ENCODE measurements at regions not wholly inside any gene's neighbourhood (a gene's known extent, or its start where the extent isn't known, plus 50 kb on each side); places are given as distances from the start of the nearest gene placed in this dataset.

- intact Hi-C loops (cut with DNase I; ENCODE audit: low total_unique reads) (no loop called here), in situ Hi-C loops (cut with MboI; ENCODE audit: low sequenced_read_pairs in 4 of 4) (loop anchor here in 1 of 4 donors (25.0 kb wide), 1 partner anchor 525 kb away; the partner anchor contains the start of gene PDGFRA)
- no peaks in the 10 kb centered on the region for H3K9me3 ChIP-seq
- DNase-seq (no peak), ATAC-seq (no peak)
- H3K4me3 ChIP-seq: no peak overlapping the region
- no peaks in the 10 kb centered on the region for H3K27me3 ChIP-seq
- no peaks in the 10 kb centered on the region for H3K36me3 ChIP-seq
- no peak for TF ChIP-seq CTCF (IDR thresholded peaks at IDR 0.05 in 4 of 5, conservative IDR thresholded peaks at IDR 0.05 in 1 of 5)
- TF ChIP-seq POLR2A (IDR thresholded peaks at IDR 0.05): no peak
- peak overlapping the region in 1 of 4 donors; percentile 1 for H3K27ac ChIP-seq
- peaks cover 0 to 4% of the 10 kb centered on the region in 2 donors for H3K4me1 ChIP-seq
Measured at GRCh38 chr4:53711926-53712325, 120.6 kb upstream of the LNX1 start.

DNA sequence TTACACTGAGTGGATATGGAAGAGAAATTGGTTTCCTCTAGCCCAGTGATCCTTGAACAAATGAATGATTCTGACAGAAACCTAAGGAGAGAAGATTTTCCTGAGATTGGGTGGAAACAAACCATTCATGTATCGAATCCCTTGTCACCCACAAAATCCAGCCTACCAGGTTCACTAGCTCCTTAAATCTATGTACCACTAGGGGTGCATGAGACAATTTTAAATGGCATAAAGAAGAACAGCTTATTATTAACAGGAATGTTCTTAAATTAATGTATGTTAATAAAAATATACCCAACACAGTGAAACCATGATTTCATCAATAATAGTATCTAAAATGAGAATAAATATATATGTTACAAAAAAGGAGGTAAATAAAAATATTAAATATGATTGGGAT lies 118.4 kb upstream of the LNX1 start:
- DNase-seq (no peak), ATAC-seq (no peak)
- TF ChIP-seq CTCF (IDR thresholded peaks at IDR 0.05 in 4 of 5, conservative IDR thresholded peaks at IDR 0.05 in 1 of 5) (no peak), POLR2A (IDR thresholded peaks at IDR 0.05) (no peak)
- no peak overlapping the region for H3K4me3 ChIP-seq
- H3K36me3 ChIP-seq: no peaks in the 10 kb centered on the region
- H3K27me3 ChIP-seq: no peaks in the 10 kb centered on the region
- in situ Hi-C loops (cut with MboI; ENCODE audit: low sequenced_read_pairs in 4 of 4): loop anchor here in 2 of 4 donors (10.0 to 25.0 kb wide), 2 partner anchors 515 to 528 kb away; partner anchors contain the start of gene PDGFRA (in 2 of the 2)
- no peaks in the 10 kb centered on the region for H3K9me3 ChIP-seq
- peaks cover 0 to 10% of the 10 kb centered on the region in 2 donors for H3K4me1 ChIP-seq
- no peak overlapping the region for H3K27ac ChIP-seq
- intact Hi-C loops (cut with DNase I; ENCODE audit: low total_unique reads): loop anchor here (10.0 kb wide), 3 partner anchors 195 to 515 kb away; partner anchors contain the start of gene PDGFRA

- no peaks in the 10 kb centered on the region for H3K36me3 ChIP-seq
- H3K27ac ChIP-seq: no peak overlapping the region
- no peaks in the 10 kb centered on the region for H3K9me3 ChIP-seq
- peaks cover 12 to 22% of the 10 kb centered on the region in 2 donors for H3K4me1 ChIP-seq
- DNase-seq (no peak), ATAC-seq (no peak)
- intact Hi-C loops (cut with DNase I; ENCODE audit: low total_unique reads): loop anchor here (10.0 kb wide), 3 partner anchors 197 to 517 kb away; partner anchors contain the start of gene PDGFRA
- no peaks in the 10 kb centered on the region for H3K27me3 ChIP-seq
- no peak overlapping the region for H3K4me3 ChIP-seq
- in situ Hi-C loops (cut with MboI; ENCODE audit: low sequenced_read_pairs in 4 of 4): loop anchor here in 2 of 4 donors (10.0 to 25.0 kb wide), 2 partner anchors 517 to 530 kb away; partner anchors contain the start of gene PDGFRA (in 2 of the 2)
- TF ChIP-seq CTCF (IDR thresholded peaks at IDR 0.05 in 4 of 5, conservative IDR thresholded peaks at IDR 0.05 in 1 of 5) (no peak), POLR2A (IDR thresholded peaks at IDR 0.05) (no peak)
Measured at GRCh38 chr4:53707491-53707890, 116.2 kb upstream of the LNX1 start.

GRCh38 chr4:53706422-53707032 lies 115.2 kb upstream of the LNX1 start:
- intact Hi-C loops (cut with DNase I; ENCODE audit: low total_unique reads): loop anchor here (10.0 kb wide), 3 partner anchors 198 to 518 kb away; partner anchors contain the start of gene PDGFRA
- Histone ChIP-seq H3K4me3 (no peak overlapping the region), H3K36me3 (no peaks in the 10 kb centered on the region), H3K27ac (no peak overlapping the region), H3K27me3 (no peaks in the 10 kb centered on the region), H3K4me1 (peaks cover 12 to 21% of the 10 kb centered on the region in 2 donors), H3K9me3 (no peaks in the 10 kb centered on the region)
- ATAC-seq (no peak), DNase-seq (no peak)
- in situ Hi-C loops (cut with MboI; ENCODE audit: low sequenced_read_pairs in 4 of 4): loop anchor here in 2 of 4 donors (10.0 to 25.0 kb wide), 2 partner anchors 518 to 531 kb away; partner anchors contain the start of gene PDGFRA (in 2 of the 2)
- TF ChIP-seq POLR2A (IDR thresholded peaks at IDR 0.05): no peak
- peak in 3 of 5 experiments; percentile 15 to 38 (median 27) for TF ChIP-seq CTCF (IDR thresholded peaks at IDR 0.05 in 4 of 5, conservative IDR thresholded peaks at IDR 0.05 in 1 of 5)

Measured in gastrocnemius medialis (tissue), 4 donors.